ENCODE measurements at regions not wholly inside any gene's neighbourhood (a gene's known extent, or its start where the extent isn't known, plus 50 kb on each side); places are given as distances from the start of the nearest gene placed in this dataset.

- TF ChIP-seq CTCF (conservative IDR thresholded peaks at IDR 0.05; ENCODE audit: low read depth, low read length) = no peak
- no peak overlapping the region for H3K4me3 ChIP-seq (ENCODE audit: low read length)
- DNase-seq (ENCODE audit: low read depth) = no peak
Observed at GRCh38 chr10:128958834-128959690, 508.0 kb upstream of the MGMT start.

DNA sequence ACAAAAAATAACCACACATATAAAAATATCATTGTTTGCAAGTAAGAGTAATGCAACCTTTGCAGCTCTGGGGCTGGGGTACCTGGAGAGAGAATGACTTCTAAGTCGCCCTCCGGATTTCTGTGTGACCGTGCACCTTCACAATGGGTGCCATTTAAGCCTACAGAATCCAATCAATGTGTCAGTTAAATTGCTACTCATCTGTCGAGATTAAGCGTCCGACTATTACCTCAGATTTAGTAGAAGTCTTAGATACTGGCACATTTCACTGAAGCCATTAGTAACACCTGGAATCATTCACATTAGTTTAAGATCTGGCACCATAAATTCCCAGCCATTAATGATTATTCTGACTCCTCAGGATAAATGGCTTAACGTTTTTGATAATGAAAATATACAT lies 507.3 kb upstream of the MGMT start:
- no peak overlapping the region for H3K4me3 ChIP-seq (ENCODE audit: low read length)
- TF ChIP-seq CTCF (conservative IDR thresholded peaks at IDR 0.05; ENCODE audit: low read depth, low read length) = no peak
- DNase-seq (ENCODE audit: low read depth) = no peak

DNA sequence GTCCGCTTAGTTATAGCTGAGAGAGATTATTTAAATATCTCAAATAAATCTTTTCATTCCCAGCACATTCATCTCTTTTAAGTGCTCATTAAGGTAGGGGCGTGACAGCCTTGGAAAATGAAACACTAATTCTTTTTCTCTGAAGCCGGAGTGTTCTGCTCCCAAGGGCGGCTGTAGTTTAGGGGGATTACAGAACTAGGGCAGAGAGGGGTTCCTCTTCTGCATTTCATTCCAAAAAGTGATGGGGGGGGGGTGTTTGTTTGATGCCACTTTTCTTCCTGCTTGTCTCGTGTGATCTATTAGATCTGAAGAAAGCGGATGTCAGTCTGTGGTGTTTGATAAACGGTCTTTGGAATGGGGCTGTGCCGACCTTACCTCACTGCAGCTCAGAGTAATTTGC lies 506.5 kb upstream of the MGMT start:
- DNase-seq (ENCODE audit: low read depth) = no peak
- no peak overlapping the region for H3K4me3 ChIP-seq (ENCODE audit: low read length)
- TF ChIP-seq CTCF (conservative IDR thresholded peaks at IDR 0.05; ENCODE audit: low read depth, low read length) = no peak

DNA sequence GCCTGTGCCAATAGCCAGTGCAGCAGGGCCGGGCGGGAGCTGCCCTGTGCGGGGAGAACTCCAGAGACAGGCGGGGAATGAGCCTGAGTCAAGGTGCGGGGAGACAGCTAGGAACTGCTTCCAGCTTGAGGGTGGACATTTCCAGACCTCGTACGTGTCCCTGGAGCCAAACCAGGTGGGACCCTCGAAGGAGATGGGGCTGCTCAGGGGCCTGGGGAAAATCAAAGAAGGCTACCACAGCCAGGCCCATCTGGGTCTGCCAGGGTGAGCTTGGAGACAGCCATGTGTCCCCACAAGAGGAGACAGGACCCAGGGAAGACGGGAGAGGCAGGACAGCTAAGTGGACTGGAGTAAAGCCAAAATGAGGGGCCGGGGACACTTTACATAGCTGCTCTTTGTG lies 504.9 kb upstream of the MGMT start:
- no peak for TF ChIP-seq CTCF (conservative IDR thresholded peaks at IDR 0.05; ENCODE audit: low read depth, low read length)
- no peak for DNase-seq (ENCODE audit: low read depth)

DNA sequence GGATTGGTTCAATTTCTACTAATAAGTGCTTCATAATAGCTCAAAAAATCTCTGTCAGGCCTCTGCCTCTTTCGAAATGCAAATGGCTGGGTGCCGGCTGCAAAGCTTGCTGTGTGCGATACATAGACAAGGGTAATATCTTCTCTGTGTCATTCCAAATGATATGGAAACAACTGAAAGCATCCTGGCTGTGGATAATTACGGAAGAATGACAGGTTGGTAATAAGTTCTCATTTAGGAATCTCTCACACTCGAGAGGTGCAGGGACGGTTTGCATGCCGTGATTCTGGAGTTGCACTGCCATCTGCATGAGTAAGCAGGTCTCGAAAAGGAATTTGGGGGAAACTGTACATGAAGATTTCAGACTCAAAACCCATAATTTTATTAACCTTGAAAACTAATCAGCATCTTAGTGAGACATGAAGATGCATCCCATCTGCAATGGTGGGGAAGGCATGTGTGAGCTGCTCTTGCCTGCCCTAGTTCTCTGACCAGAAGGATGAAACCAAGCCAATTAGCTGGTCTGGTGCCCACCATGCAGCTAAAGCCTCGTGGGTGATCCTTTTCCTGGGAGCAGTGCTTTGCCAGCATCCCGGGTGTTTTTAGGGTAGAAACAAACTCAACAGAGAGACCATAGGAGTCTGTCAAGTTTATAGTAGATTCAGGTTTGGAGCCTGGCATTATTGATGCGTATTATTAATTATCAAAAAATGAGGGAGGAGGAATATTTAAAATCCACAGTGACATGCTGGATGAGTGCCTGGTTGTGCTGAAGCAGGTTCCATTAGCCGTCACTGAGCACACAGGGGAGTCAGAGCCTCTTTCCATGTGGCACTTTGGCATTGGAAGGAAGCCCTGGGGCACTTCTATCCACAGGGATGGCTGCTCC lies 503.6 kb upstream of the MGMT start:
- DNase-seq (ENCODE audit: low read depth) = no peak
- H3K4me3 ChIP-seq (ENCODE audit: low read length) = no peak overlapping the region
- TF ChIP-seq CTCF (conservative IDR thresholded peaks at IDR 0.05; ENCODE audit: low read depth, low read length) = no peak

More for the DNA sequence above, 504.9 kb upstream of the MGMT start:
- H3K4me3 ChIP-seq (ENCODE audit: low read length) = no peak overlapping the region

DNA sequence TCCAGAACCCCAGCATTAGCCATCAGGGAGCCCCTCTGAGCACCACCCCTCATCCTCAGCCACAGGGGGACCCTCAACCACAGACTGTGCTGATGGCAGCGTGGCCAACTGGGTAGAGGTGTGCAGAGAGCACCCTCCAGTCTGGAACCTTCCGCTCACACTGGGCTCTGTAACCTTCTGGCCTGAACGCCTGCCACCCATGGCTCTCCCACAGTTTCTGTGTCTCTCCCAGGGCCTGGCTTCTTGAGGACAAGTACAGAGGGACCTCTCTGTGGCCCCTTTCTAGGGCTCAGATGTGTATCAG lies 503.0 kb upstream of the MGMT start:
- no peak for DNase-seq (ENCODE audit: low read depth)
- no peak overlapping the region for H3K4me3 ChIP-seq (ENCODE audit: low read length)
- no peak for TF ChIP-seq CTCF (conservative IDR thresholded peaks at IDR 0.05; ENCODE audit: low read depth, low read length)
